Stimulated activated CD8-positive, alpha-beta memory T cell treated with anti-CD3 and anti-CD28 coated beads, Interleukin-2, amount 100 ng/mL, for 48 hours (primary cell): ENCODE measurements at regions not wholly inside any gene's neighbourhood (a gene's known extent, or its start where the extent isn't known, plus 50 kb on each side); places are given as distances from the start of the nearest gene placed in this dataset.

Experiments
- DNase-seq, 2 donors: peaks; one replicate each; pipeline ENCODE4 v3.0.0-alpha.2; 2020; ENCODE audit warnings: low read depth in 2 of 2

GRCh38 chr7:112882991-112883390, 92.8 kb upstream of the TMEM168 start:
- DNase-seq: no peak

- no peak for DNase-seq
Observed at GRCh38 chr7:112882511-112882910, 92.3 kb upstream of the TMEM168 start.

DNA sequence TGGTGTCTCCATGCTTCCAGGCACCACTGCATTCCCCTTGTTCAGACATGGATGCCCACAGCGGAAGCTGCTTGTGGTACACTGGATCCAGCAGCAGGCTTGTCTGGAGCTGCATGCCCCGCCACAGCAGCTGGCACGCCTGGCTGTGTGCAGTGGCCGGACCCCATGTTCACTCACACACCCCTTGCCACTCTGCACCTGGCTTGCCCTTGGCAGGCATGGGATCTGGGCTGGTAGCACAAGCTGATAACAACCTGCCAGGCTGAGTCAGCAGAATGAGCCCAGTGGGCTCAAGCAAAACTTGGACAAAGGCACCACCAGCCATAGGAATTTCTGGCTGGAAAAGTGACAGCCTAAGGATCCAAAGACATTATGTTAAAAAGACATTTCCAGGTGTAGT, 91.8 kb upstream of the TMEM168 start:
- DNase-seq: no peak

GRCh38 chr7:112880818-112881418, 90.7 kb upstream of the TMEM168 start:
- no peak for DNase-seq

DNA sequence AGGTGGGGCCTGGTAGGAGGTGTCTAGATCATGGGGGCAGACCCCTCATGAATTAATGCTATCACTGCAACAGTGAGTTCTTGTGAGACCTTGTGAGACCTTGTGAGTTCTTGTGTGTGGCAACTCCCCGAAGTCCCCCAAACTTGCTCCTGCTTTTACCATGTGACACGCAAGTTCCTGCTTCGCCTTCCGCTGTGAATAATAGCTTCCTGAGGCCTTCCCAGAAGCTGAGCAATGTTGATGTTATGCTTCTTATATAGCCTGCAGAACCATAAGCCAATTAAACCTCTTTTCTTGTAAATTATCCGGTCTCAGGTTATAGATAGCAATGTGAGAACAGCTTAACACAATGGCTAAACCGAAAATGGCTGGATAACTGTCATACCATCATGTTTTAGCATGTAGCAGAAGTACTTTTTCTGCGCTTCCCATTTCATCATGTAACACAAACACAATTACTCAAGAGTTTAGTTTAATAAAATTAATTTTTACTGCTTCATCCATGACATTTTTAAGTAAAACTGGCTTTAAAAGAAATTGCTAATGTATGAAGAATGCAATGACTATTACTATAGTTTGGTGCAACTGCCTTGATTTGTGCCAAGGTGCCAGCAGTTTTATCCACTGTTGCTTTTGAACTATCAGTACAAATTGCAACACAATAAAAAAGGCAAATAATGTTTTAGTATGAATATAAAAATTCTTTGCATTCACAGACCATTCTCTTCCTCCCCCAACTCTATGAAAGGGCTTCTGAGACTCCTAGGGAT, 87.7 kb upstream of the TMEM168 start:
- no peak for DNase-seq

DNA sequence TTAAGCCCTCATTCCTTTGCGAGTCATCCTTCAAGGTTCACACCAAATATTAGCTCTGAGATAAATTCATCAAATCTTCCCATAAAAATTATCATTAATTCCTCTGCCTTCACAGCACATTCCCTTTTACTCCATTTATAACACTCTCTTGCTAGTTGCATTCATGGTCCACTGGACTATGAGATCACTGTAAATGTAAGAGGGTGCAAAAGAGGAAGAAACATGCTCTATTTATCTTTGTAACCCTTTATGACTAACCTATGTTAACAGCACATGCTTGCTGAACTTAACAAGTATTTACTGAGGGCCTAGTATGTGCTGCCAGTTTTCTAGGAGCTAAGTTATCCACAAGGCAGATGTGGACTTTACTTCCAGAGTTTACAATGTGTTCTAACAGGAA, 86.7 kb upstream of the TMEM168 start:
- no peak for DNase-seq

DNA sequence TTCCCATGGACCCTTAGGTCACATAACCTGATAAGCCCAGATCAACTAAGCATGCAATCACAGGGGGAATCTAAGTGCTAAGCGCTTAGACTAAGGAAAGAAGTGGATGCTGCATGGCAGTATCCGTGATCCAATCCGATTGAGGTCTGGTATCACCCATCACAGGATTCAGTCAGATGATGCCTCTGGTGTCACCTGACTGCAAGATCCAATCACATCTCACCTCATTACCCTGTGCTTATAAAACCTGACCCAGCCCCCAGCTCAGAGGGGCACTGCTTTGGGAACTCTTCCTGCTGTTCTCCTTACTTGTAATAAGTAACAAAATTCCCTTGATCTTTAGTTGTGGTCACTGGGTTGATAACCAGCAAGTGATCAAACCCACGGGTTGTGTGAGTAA, 84.7 kb upstream of the TMEM168 start:
- DNase-seq: no peak

DNA sequence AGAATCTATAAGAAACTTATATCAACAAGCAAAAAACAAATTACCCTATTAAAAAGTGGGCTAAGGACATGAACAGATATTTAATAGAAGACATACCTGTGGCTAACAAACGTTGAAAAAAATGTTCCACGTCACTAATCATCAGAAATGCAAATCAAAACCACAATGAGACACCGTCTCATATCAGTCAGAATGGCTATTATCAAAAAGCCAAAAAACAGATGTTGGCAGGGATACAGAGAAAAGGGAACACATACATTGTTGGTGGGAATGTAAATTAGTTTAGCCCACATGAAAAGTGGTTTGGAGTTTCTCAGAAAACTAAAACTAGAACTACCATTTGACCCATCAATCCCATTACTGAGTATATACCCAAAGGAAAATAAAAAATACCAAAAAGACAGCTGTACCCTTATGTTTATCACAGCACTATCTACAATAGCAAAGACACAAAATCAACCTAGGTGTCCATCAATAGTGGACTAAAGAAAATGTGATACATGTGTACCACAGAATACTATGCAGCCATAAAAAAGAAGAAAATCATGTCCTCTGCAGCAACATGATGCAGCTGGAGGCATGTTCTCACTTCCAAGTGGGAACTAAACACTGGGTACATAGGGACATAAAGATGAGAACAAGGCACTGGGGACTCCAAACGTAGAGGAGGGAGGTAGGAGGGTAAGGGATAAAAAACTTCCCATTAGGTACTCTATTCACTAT, 83.8 kb upstream of the TMEM168 start:
- no peak for DNase-seq

GRCh38 chr7:112869111-112869774, 79.0 kb upstream of the TMEM168 start:
- DNase-seq: peak; percentile 12 to 39

- no peak for DNase-seq
Observed at GRCh38 chr7:112868609-112869008, 78.4 kb upstream of the TMEM168 start.

GRCh38 chr7:112866424-112866823, 76.2 kb upstream of the TMEM168 start:
- DNase-seq: no peak

DNA sequence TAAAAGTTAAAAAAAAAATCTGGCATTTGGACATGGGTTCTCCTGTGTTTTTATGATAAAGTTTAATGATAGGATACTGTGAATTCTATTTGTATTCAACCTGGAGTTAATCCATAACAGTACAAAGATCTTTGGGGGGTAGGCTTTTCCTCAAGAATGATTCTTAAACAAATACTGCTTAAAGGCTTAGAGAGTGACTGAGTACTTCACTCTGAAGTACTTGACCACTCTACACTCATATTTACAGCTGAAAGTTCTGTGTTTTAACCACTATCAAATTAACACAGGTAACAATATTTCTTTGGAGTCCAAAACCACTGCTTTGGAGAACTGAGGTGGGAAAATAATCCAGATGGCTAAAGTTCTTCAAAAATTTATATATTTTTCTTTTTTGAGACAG, 74.2 kb upstream of the TMEM168 start:
- no peak for DNase-seq

- no peak for DNase-seq
Observed at GRCh38 chr7:112858838-112859237, 68.6 kb upstream of the TMEM168 start.

GRCh38 chr7:112855227-112855626, 65.0 kb upstream of the TMEM168 start:
- DNase-seq: no peak

DNA sequence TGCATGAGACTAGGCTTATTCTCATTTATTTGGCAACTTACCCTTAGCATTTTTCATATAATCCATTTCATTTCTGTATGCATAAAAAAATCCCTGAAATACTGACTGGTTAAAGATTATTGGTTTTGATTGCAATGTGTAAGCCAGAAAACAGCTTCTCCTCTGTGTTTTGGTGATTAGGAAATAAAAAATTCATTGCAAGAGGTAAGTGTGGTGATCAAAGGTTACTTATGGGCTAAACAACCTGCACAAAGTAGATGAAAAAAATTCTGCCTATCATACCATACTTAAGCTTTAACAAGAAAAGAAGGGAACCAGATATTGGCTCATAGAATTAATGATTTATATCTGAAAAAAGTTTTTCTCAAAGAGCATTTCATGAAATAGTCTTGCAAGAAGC, 64.0 kb upstream of the TMEM168 start:
- DNase-seq: no peak

DNA sequence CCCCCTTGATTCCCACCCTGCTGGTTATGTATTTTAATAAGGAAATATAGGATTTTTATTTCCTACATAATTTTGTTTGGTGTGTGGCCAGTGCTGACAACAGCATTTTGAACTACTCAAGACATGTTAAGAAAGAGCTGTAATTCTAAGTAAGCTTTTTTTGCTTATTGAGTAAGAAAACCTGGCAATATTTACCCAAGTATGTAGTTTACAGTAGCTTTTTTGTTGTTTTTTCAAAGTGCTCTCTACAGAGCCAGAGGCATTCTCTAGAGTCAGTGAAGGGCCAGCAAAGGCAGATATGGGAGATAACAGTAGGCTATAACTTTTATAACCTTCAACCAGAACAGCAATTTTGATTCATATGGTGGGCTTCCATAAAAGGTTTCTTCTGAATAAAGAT, 63.2 kb upstream of the TMEM168 start:
- no peak for DNase-seq

DNA sequence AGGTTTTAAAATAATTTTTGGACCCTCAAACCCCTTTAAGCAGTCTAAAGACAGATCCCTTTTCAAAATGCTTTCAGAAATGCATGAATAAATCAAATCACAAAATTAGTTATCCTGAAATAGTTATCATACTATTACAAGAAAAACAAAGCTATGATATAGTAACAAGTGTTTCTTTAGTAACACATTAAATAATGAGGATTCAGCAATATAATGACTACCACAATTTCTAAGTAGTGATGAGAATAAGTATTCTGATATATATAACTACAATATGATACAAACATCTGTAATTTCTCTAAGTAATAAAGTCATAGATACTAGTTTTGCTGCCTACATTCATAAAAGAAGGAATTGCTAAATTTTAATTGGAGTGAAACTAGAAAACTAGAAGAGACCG, 53.0 kb upstream of the TMEM168 start:
- no peak for DNase-seq
